GM23248 (cell line): ENCODE measurements at regions not wholly inside any gene's neighbourhood (a gene's known extent, or its start where the extent isn't known, plus 50 kb on each side); places are given as distances from the start of the nearest gene placed in this dataset.

Experiments
- DNase-seq: peaks from one replicate; pipeline ENCODE4 v3.0.0-alpha.2; 2015
- H2AFZ ChIP-seq: fragments of 200-600 bp; sonication (generic); 2 replicates; pipeline ENCODE4 v1.6.1; 2016; ENCODE audit warnings: antibody characterized with exemption
- H3F3A ChIP-seq: fragments of 200-600 bp; sonication (generic); 2 replicates; pipeline ENCODE4 v1.6.1; 2016; ENCODE audit warnings: mild to moderate bottlenecking, antibody characterized with exemption, mixed run types; ENCODE audit not compliant: insufficient read depth
- H3K27ac ChIP-seq: fragments of 200-600 bp; sonication (generic); 2 replicates; pipeline ENCODE4 v1.5.1; 2016; ENCODE audit warnings: mild to moderate bottlenecking
- H3K27me3 ChIP-seq: fragments of 200-600 bp; sonication (generic); replicated peaks from 2 replicates; pipeline ENCODE4 v1.6.1; 2016; ENCODE audit warnings: mild to moderate bottlenecking; ENCODE audit not compliant: insufficient read depth
- H3K36me3 ChIP-seq: fragments of 200-600 bp; sonication (generic); 2 replicates; pipeline ENCODE4 v1.6.1; 2016; ENCODE audit warnings: low read depth, mild to moderate bottlenecking
- H3K4me1 ChIP-seq: fragments of 200-600 bp; sonication (generic); 2 replicates; pipeline ENCODE4 v1.6.1; 2016; ENCODE audit warnings: mild to moderate bottlenecking; ENCODE audit not compliant: insufficient read depth
- H3K4me2 ChIP-seq: fragments of 200-600 bp; sonication (generic); one replicate; pipeline ENCODE4 v1.6.1; 2016; ENCODE audit warnings: mild to moderate bottlenecking; ENCODE audit not compliant: unreplicated experiment
- H3K4me3 ChIP-seq: fragments of 200-600 bp; sonication (generic); 2 replicates; pipeline ENCODE4 v1.5.1; 2016; ENCODE audit warnings: mild to moderate bottlenecking
- H3K79me2 ChIP-seq: fragments of 200-600 bp; sonication (generic); 2 replicates; pipeline ENCODE4 v1.6.1; 2016; ENCODE audit warnings: mild to moderate bottlenecking; ENCODE audit not compliant: insufficient read depth
- H3K9ac ChIP-seq: fragments of 200-600 bp; sonication (generic); 2 replicates; pipeline ENCODE4 v1.6.1; 2016; ENCODE audit warnings: mild to moderate bottlenecking
- H3K9me2 ChIP-seq: fragments of 200-600 bp; sonication (generic); 2 replicates; pipeline ENCODE4 v1.6.1; 2016; ENCODE audit warnings: mixed run types, mild to moderate bottlenecking, moderate library complexity; ENCODE audit not compliant: insufficient read depth
- H3K9me3 ChIP-seq: fragments of 200-600 bp; sonication (generic); one replicate; pipeline ENCODE4 v1.6.1; 2017; ENCODE audit warnings: low read depth
- H4K20me1 ChIP-seq: fragments of 200-600 bp; sonication (generic); 2 replicates; pipeline ENCODE4 v1.6.0; 2016; ENCODE audit not compliant: insufficient read depth
- EZH2 ChIP-seq: fragments of 200-600 bp; sonication (generic); IDR thresholded peaks from 2 replicates; pipeline ENCODE4 v1.6.1; 2018; ENCODE audit warnings: antibody characterized with exemption, mild to moderate bottlenecking; ENCODE audit not compliant: insufficient read depth, poor library complexity, severe bottlenecking
- EZH2phosphoT487 ChIP-seq: fragments of 200-600 bp; sonication (generic); IDR thresholded peaks from 2 replicates; pipeline ENCODE4 v1.6.1; 2018; ENCODE audit warnings: antibody characterized with exemption, moderate library complexity, mild to moderate bottlenecking, low read depth; ENCODE audit not compliant: insufficient read depth
- WGBS, 2 experiments: methylation state at CpG; one replicate each; pipeline ENCODE4 v1.1.6; 2015 to 2017; ENCODE audit warnings: low lambda C conversion rate in 2 of 2, low coverage in 1 of 2; ENCODE audit errors: missing lambda C conversion rate in 2 of 2; 5-methylcytosine and 5-hydroxymethylcytosine counted together
- in situ Hi-C: fragments of 300-500 bp; cut with MboI; formaldehyde crosslinking; loops from 2 replicates; pipeline ENCODE4 v1.15.0; 2020

GRCh38 chr18:73164430-73164829 is 296.6 kb upstream of the NETO1 start:
- no peak overlapping the region for H3K4me3 ChIP-seq
- no peak for TF ChIP-seq EZH2phosphoT487
- TF ChIP-seq EZH2: no peak
- no peaks in the 10 kb centered on the region for H4K20me1 ChIP-seq
- no peak overlapping the region for H2AFZ ChIP-seq
- no peaks in the 10 kb centered on the region for H3F3A ChIP-seq
- no peaks in the 10 kb centered on the region for H3K27me3 ChIP-seq
- no peaks in the 10 kb centered on the region for H3K9me2 ChIP-seq
- H3K36me3 ChIP-seq: no peaks in the 10 kb centered on the region
- no peak for DNase-seq
- H3K9me3 ChIP-seq: no peaks in the 10 kb centered on the region
- no peak overlapping the region for H3K4me2 ChIP-seq
- no peak overlapping the region for H3K9ac ChIP-seq
- H3K27ac ChIP-seq: no peak overlapping the region
- no peaks in the 10 kb centered on the region for H3K79me2 ChIP-seq
- WGBS, 2 experiments: 13 to 18% methylated on average over 3 of the region's 3 CpGs
- H3K4me1 ChIP-seq: no peaks in the 10 kb centered on the region
- in situ Hi-C loops: no loop called here

- Histone ChIP-seq H3F3A (no peaks in the 10 kb centered on the region), H3K4me1 (no peaks in the 10 kb centered on the region), H3K27ac (no peak overlapping the region), H3K4me2 (no peak overlapping the region), H3K27me3 (no peaks in the 10 kb centered on the region), H3K36me3 (no peaks in the 10 kb centered on the region), H3K4me3 (no peak overlapping the region), H3K9me3 (no peaks in the 10 kb centered on the region), H4K20me1 (no peaks in the 10 kb centered on the region), H3K79me2 (no peaks in the 10 kb centered on the region), H3K9ac (no peak overlapping the region), H3K9me2 (no peaks in the 10 kb centered on the region), H2AFZ (no peak overlapping the region)
- 10 to 13% methylated on average over 1 of the region's 1 CpG for WGBS, 2 experiments
- TF ChIP-seq EZH2: no peak
- no peak for TF ChIP-seq EZH2phosphoT487
- in situ Hi-C loops: no loop called here
- no peak for DNase-seq
Observed at GRCh38 chr18:73163236-73163635, 295.4 kb upstream of the NETO1 start.

- Histone ChIP-seq H3K27ac (no peak overlapping the region), H3K4me1 (no peaks in the 10 kb centered on the region), H3F3A (no peaks in the 10 kb centered on the region), H2AFZ (no peak overlapping the region), H3K9ac (no peak overlapping the region), H3K9me2 (no peaks in the 10 kb centered on the region), H3K4me2 (no peak overlapping the region), H3K27me3 (no peaks in the 10 kb centered on the region), H4K20me1 (no peaks in the 10 kb centered on the region), H3K4me3 (no peak overlapping the region), H3K79me2 (no peaks in the 10 kb centered on the region), H3K9me3 (no peaks in the 10 kb centered on the region), H3K36me3 (no peaks in the 10 kb centered on the region)
- no peak for DNase-seq
- in situ Hi-C loops: no loop called here
- TF ChIP-seq EZH2: no peak
- no peak for TF ChIP-seq EZH2phosphoT487
Observed at GRCh38 chr18:73156117-73156516, 288.3 kb upstream of the NETO1 start.

GRCh38 chr18:73153271-73153670 is 285.5 kb upstream of the NETO1 start:
- H3K27me3 ChIP-seq: no peaks in the 10 kb centered on the region
- H3K4me2 ChIP-seq: no peak overlapping the region
- H4K20me1 ChIP-seq: no peaks in the 10 kb centered on the region
- H3K27ac ChIP-seq: no peak overlapping the region
- H3K36me3 ChIP-seq: no peaks in the 10 kb centered on the region
- DNase-seq: no peak
- H3K9ac ChIP-seq: no peak overlapping the region
- no peak for TF ChIP-seq EZH2
- no peak for TF ChIP-seq EZH2phosphoT487
- in situ Hi-C loops: no loop called here
- H3F3A ChIP-seq: no peaks in the 10 kb centered on the region
- no peaks in the 10 kb centered on the region for H3K4me1 ChIP-seq
- no peaks in the 10 kb centered on the region for H3K9me3 ChIP-seq
- H3K79me2 ChIP-seq: no peaks in the 10 kb centered on the region
- no peak overlapping the region for H2AFZ ChIP-seq
- no peaks in the 10 kb centered on the region for H3K9me2 ChIP-seq
- WGBS, 2 experiments: 11 to 16% methylated on average over 2 of the region's 2 CpGs
- H3K4me3 ChIP-seq: no peak overlapping the region

GRCh38 chr18:73151086-73151485 is 283.3 kb upstream of the NETO1 start:
- WGBS, 2 experiments: 41 to 45% methylated on average over 6 of the region's 6 CpGs
- H3K4me2 ChIP-seq: no peak overlapping the region
- in situ Hi-C loops: no loop called here

More at GRCh38 chr18:73151086-73151485, 283.3 kb upstream of the NETO1 start:
- Histone ChIP-seq H3K9me2 (no peaks in the 10 kb centered on the region), H3K9ac (no peak overlapping the region), H3F3A (no peaks in the 10 kb centered on the region), H3K36me3 (no peaks in the 10 kb centered on the region), H2AFZ (no peak overlapping the region), H3K79me2 (no peaks in the 10 kb centered on the region), H3K4me1 (no peaks in the 10 kb centered on the region), H4K20me1 (no peaks in the 10 kb centered on the region), H3K27ac (no peak overlapping the region), H3K9me3 (no peaks in the 10 kb centered on the region), H3K27me3 (no peaks in the 10 kb centered on the region), H3K4me3 (no peak overlapping the region)
- no peak for DNase-seq
- TF ChIP-seq EZH2: no peak
- TF ChIP-seq EZH2phosphoT487: no peak
